ENCODE measurements at regions not wholly inside any gene's neighbourhood (a gene's known extent, or its start where the extent isn't known, plus 50 kb on each side); places are given as distances from the start of the nearest gene placed in this dataset.

GRCh38 chr9:118631956-118632355 lies 737.3 kb downstream of the BRINP1 start:
- no peak for DNase-seq
- WGBS, 4 donors, result 71 to 75% (median 75%) methylated on average over 4 of the region's 4 CpGs
- H3K4me1 ChIP-seq, result no peaks in the 10 kb centered on the region
- TF ChIP-seq POLR2A (IDR thresholded peaks at IDR 0.05) (no peak), CTCF (IDR thresholded peaks at IDR 0.05) (no peak)
- no peaks in the 10 kb centered on the region for H3K36me3 ChIP-seq
- no peak overlapping the region for H3K27ac ChIP-seq
- H3K27me3 ChIP-seq, result no peaks in the 10 kb centered on the region
- H3K9me3 ChIP-seq, result peaks cover 0 to 13% (median 0%) of the 10 kb centered on the region in 12 donors
- intact Hi-C loops (cut with DNase I), result no loop called here
- H3K4me3 ChIP-seq, result no peak overlapping the region
- no peak for ATAC-seq

- H3K4me1 ChIP-seq, result no peaks in the 10 kb centered on the region
- H3K4me3 ChIP-seq, result no peak overlapping the region
- H3K27me3 ChIP-seq, result no peaks in the 10 kb centered on the region
- H3K36me3 ChIP-seq, result no peaks in the 10 kb centered on the region
- H3K9me3 ChIP-seq, result peaks cover 0 to 34% (median 8%) of the 10 kb centered on the region in 12 donors
- H3K27ac ChIP-seq, result no peak overlapping the region
- DNase-seq, result no peak
- TF ChIP-seq POLR2A (IDR thresholded peaks at IDR 0.05) (no peak), CTCF (IDR thresholded peaks at IDR 0.05) (no peak)
- intact Hi-C loops (cut with DNase I), result no loop called here
- 75 to 89% (median 80%) methylated on average over 3 of the region's 3 CpGs for WGBS, 4 donors
- no peak for ATAC-seq
Measured at GRCh38 chr9:118635416-118635815, 733.8 kb downstream of the BRINP1 start.

GRCh38 chr9:118637681-118638080 lies 731.6 kb downstream of the BRINP1 start:
- DNase-seq (no peak), ATAC-seq (no peak)
- no peaks in the 10 kb centered on the region for H3K27me3 ChIP-seq
- no peaks in the 10 kb centered on the region for H3K36me3 ChIP-seq
- no peaks in the 10 kb centered on the region for H3K4me1 ChIP-seq
- 81 to 90% (median 84%) methylated on average over 2 of the region's 2 CpGs for WGBS, 4 donors
- intact Hi-C loops (cut with DNase I), result no loop called here
- TF ChIP-seq CTCF (IDR thresholded peaks at IDR 0.05) (no peak), POLR2A (IDR thresholded peaks at IDR 0.05) (no peak)
- H3K4me3 ChIP-seq, result no peak overlapping the region
- H3K27ac ChIP-seq, result no peak overlapping the region
- H3K9me3 ChIP-seq, result peaks cover 0 to 34% (median 10%) of the 10 kb centered on the region in 12 donors

GRCh38 chr9:118640836-118641560 lies 728.2 kb downstream of the BRINP1 start:
- Histone ChIP-seq H3K4me1 (no peaks in the 10 kb centered on the region), H3K4me3 (no peak overlapping the region), H3K36me3 (no peaks in the 10 kb centered on the region), H3K27ac (no peak overlapping the region), H3K27me3 (no peaks in the 10 kb centered on the region), H3K9me3 (peaks cover 0 to 30% (median 11%) of the 10 kb centered on the region in 12 donors)
- intact Hi-C loops (cut with DNase I), result no loop called here
- ATAC-seq, result no peak
- TF ChIP-seq POLR2A (IDR thresholded peaks at IDR 0.05) (no peak), CTCF (IDR thresholded peaks at IDR 0.05) (no peak)
- 62 to 73% (median 68%) methylated on average over 7 of the region's 7 CpGs for WGBS, 4 donors
- no peak for DNase-seq
